Neural cell (in vitro differentiated cells): ENCODE measurements at regions not wholly inside any gene's neighbourhood (a gene's known extent, or its start where the extent isn't known, plus 50 kb on each side); places are given as distances from the start of the nearest gene placed in this dataset.

Experiments
- H2AFZ ChIP-seq: fragments of 200-600, 300-800 bp; sonication (generic), shearing (Covaris generic); 2 replicates; pipeline ENCODE4 v1.6.0; 2014; ENCODE audit warnings: low read depth, mild to moderate bottlenecking, antibody characterized with exemption, low read length, moderate library complexity
- H3F3A ChIP-seq: fragments of 200-600 bp; shearing (Covaris generic); 2 replicates; pipeline ENCODE4 v1.6.1; 2016; ENCODE audit warnings: mild to moderate bottlenecking, moderate library complexity, mixed read lengths, antibody characterized with exemption, low read length; ENCODE audit not compliant: insufficient read depth, poor library complexity, severe bottlenecking
- H3K27ac ChIP-seq: fragments of 200-600, 300-800 bp; sonication (generic), shearing (Covaris generic); 2 replicates; pipeline ENCODE4 v1.5.1; 2014; ENCODE audit warnings: mild to moderate bottlenecking, low read length, moderate library complexity
- H3K27me3 ChIP-seq: fragments of 300-800, 200-600 bp; sonication (generic), shearing (Covaris generic); 2 replicates; pipeline ENCODE4 v1.6.0; 2014; ENCODE audit warnings: mild to moderate bottlenecking, low read depth, low read length, moderate library complexity; ENCODE audit not compliant: insufficient read depth
- H3K36me3 ChIP-seq: fragments of 300-800, 200-600 bp; sonication (generic), shearing (Covaris generic); 2 replicates; pipeline ENCODE4 v1.5.1; 2014; ENCODE audit warnings: mild to moderate bottlenecking, antibody characterized with exemption, low read length, moderate library complexity; ENCODE audit not compliant: insufficient read depth
- H3K4me2 ChIP-seq: fragments of 300-800, 200-600 bp; sonication (generic), shearing (Covaris generic); 2 replicates; pipeline ENCODE4 v1.6.0; 2014; ENCODE audit warnings: mild to moderate bottlenecking, low read length
- H3K4me3 ChIP-seq: fragments of 300-800, 200-600 bp; sonication (generic), shearing (Covaris generic); 2 replicates; pipeline ENCODE4 v1.5.1; 2014; ENCODE audit warnings: mild to moderate bottlenecking, low read length, moderate library complexity
- H3K79me2 ChIP-seq: fragments of 200-600 bp; shearing (Covaris generic); replicated peaks from 2 replicates; pipeline ENCODE4 v1.6.0; 2014; ENCODE audit warnings: mild to moderate bottlenecking, low read length, moderate library complexity; ENCODE audit not compliant: insufficient read depth
- H3K9ac ChIP-seq: fragments of 300-800, 200-600 bp; sonication (generic), shearing (Covaris generic); 2 replicates; pipeline ENCODE4 v1.6.1; 2016; ENCODE audit warnings: mild to moderate bottlenecking, low read length, mixed read lengths
- H3K9me2 ChIP-seq: fragments of 200-600 bp; shearing (Covaris generic); 2 replicates; pipeline ENCODE4 v1.6.1; 2016; ENCODE audit warnings: mild to moderate bottlenecking, low read length, mixed read lengths; ENCODE audit not compliant: insufficient read depth
- H3K9me3 ChIP-seq: fragments of 200-600, 300-800 bp; sonication (generic), shearing (Covaris generic); 2 replicates; pipeline ENCODE4 v1.6.1; 2016; ENCODE audit warnings: mild to moderate bottlenecking, mixed run types, low read length, moderate library complexity, mixed read lengths
- H4K20me1 ChIP-seq: fragments of 200-600 bp; shearing (Covaris generic); 2 replicates; pipeline ENCODE4 v1.6.1; 2016; ENCODE audit warnings: mild to moderate bottlenecking, mixed run types; ENCODE audit not compliant: insufficient read depth
- EP300 ChIP-seq: fragments of 450-650 bp; conservative IDR thresholded peaks from 2 replicates; pipeline ENCODE4 v1.6.1; 2014; ENCODE audit warnings: antibody characterized with exemption, mild to moderate bottlenecking, moderate library complexity; ENCODE audit not compliant: poor library complexity, severe bottlenecking
- EZH2 ChIP-seq: fragments of 200-600, 300-800 bp; shearing (Covaris generic), sonication (generic); IDR thresholded peaks from 2 replicates; pipeline ENCODE4 v1.6.1; 2014; ENCODE audit warnings: antibody characterized with exemption, low read length, borderline replicate concordance, mild to moderate bottlenecking; ENCODE audit not compliant: insufficient read depth, poor library complexity, severe bottlenecking
- MXI1 ChIP-seq: fragments of 450-650 bp; conservative IDR thresholded peaks from 2 replicates; pipeline ENCODE4 v1.6.1; 2014; ENCODE audit warnings: antibody characterized with exemption, mild to moderate bottlenecking; ENCODE audit not compliant: poor library complexity, severe bottlenecking
- POLR2AphosphoS5 ChIP-seq: IDR thresholded peaks from 2 replicates; pipeline ENCODE4 v1.6.1; 2012
- RAD21 ChIP-seq: fragments of 450-650 bp; conservative IDR thresholded peaks from 2 replicates; pipeline ENCODE4 v1.6.1; 2014; ENCODE audit warnings: antibody characterized with exemption, mild to moderate bottlenecking, moderate library complexity
- REST ChIP-seq: IDR thresholded peaks from 2 replicates; pipeline ENCODE4 v1.6.1; 2012; ENCODE audit warnings: borderline replicate concordance
- SMC3 ChIP-seq: fragments of 450-650 bp; conservative IDR thresholded peaks from 2 replicates; pipeline ENCODE4 v1.6.1; 2014; ENCODE audit warnings: antibody characterized with exemption, mild to moderate bottlenecking, moderate library complexity; ENCODE audit not compliant: poor library complexity
- TAF1 ChIP-seq: IDR thresholded peaks from 2 replicates; pipeline ENCODE4 v1.6.1; 2012; ENCODE audit warnings: low read depth
- TF ChIP-seq, protein P1 (sequence below): fragments of 450-650 bp; IDR thresholded peaks from 2 replicates; pipeline ENCODE4 v1.5.1; 2014; ENCODE audit warnings: antibody characterized with exemption, mild to moderate bottlenecking, moderate library complexity; ENCODE audit not compliant: poor library complexity, severe bottlenecking

DNA sequence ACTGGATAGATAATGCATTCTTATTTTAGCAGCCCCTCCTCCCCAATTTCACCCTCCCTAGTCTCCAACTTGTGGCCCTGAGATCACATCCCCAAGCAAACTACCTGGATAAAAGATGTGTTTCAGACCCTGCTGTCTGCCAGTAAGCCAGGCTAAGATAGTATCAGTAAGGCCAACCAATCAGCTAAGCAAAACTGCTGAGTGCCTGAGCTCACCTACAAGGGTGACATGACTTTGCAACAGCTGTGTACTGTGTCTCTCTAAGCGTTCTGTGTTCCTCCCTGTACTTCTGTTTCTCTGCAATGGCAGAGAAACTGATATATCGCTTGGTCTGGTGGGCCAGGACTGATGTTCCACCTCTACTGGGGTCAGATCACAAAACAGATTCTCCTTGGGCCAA lies 224.9 kb downstream of the BTG1 start:
- Histone ChIP-seq H4K20me1 (no peaks in the 10 kb centered on the region), H3K79me2 (no peaks in the 10 kb centered on the region), H3F3A (no peaks in the 10 kb centered on the region), H3K36me3 (no peaks in the 10 kb centered on the region), H3K27me3 (no peaks in the 10 kb centered on the region), H3K9me2 (no peaks in the 10 kb centered on the region), H3K9ac (no peak overlapping the region), H3K4me2 (no peak overlapping the region), H2AFZ (no peak overlapping the region), H3K27ac (no peak overlapping the region), H3K9me3 (no peaks in the 10 kb centered on the region), H3K4me3 (no peak overlapping the region)
- TF ChIP-seq MXI1 (no peak), TAF1 (no peak), EP300 (no peak), SMC3 (no peak), REST (no peak), RAD21 (no peak), POLR2AphosphoS5 (no peak), EZH2 (no peak)
- TF ChIP-seq, protein P1, sequence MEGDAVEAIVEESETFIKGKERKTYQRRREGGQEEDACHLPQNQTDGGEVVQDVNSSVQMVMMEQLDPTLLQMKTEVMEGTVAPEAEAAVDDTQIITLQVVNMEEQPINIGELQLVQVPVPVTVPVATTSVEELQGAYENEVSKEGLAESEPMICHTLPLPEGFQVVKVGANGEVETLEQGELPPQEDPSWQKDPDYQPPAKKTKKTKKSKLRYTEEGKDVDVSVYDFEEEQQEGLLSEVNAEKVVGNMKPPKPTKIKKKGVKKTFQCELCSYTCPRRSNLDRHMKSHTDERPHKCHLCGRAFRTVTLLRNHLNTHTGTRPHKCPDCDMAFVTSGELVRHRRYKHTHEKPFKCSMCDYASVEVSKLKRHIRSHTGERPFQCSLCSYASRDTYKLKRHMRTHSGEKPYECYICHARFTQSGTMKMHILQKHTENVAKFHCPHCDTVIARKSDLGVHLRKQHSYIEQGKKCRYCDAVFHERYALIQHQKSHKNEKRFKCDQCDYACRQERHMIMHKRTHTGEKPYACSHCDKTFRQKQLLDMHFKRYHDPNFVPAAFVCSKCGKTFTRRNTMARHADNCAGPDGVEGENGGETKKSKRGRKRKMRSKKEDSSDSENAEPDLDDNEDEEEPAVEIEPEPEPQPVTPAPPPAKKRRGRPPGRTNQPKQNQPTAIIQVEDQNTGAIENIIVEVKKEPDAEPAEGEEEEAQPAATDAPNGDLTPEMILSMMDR, result no peak

- H3K9me3 ChIP-seq, result no peaks in the 10 kb centered on the region
- no peaks in the 10 kb centered on the region for H3K79me2 ChIP-seq
- no peak for TF ChIP-seq EZH2
- no peaks in the 10 kb centered on the region for H3F3A ChIP-seq
- H3K36me3 ChIP-seq, result no peaks in the 10 kb centered on the region
- H3K9ac ChIP-seq, result no peak overlapping the region
- no peak overlapping the region for H3K27ac ChIP-seq
- H3K4me3 ChIP-seq, result no peak overlapping the region
- H4K20me1 ChIP-seq, result no peaks in the 10 kb centered on the region
- no peak overlapping the region for H2AFZ ChIP-seq
- peaks cover under 1% of the 10 kb centered on the region for H3K27me3 ChIP-seq
- H3K9me2 ChIP-seq, result no peaks in the 10 kb centered on the region
- no peak overlapping the region for H3K4me2 ChIP-seq
Measured at GRCh38 chr12:91920276-91920675, 225.4 kb downstream of the BTG1 start.

DNA sequence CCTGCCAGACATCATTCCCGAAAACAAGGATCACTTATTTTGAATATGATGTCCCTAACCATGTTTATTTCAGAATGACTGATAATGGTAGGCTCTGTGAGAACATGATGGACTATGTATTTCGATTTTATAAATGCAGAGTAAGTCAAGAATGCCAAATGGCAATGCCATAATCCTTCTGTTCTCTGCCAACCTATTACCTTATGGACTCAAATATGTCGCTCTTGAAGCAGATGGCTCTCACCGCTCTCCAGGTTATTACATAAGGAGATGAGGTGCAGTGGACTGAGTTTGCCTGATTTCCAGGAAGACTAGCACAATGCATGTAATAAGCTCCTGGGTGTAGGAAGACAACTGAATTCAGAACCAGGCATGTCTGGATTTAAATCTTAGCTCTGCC lies 227.2 kb downstream of the BTG1 start:
- Histone ChIP-seq H3K9me2 (no peaks in the 10 kb centered on the region), H3K27ac (no peak overlapping the region), H3K4me2 (no peak overlapping the region), H3K9ac (no peak overlapping the region), H4K20me1 (no peaks in the 10 kb centered on the region), H2AFZ (no peak overlapping the region), H3K27me3 (peaks cover 3% of the 10 kb centered on the region), H3F3A (no peaks in the 10 kb centered on the region), H3K79me2 (no peaks in the 10 kb centered on the region), H3K9me3 (no peaks in the 10 kb centered on the region), H3K36me3 (no peaks in the 10 kb centered on the region), H3K4me3 (no peak overlapping the region)
- TF ChIP-seq POLR2AphosphoS5, result no peak
- no peak for TF ChIP-seq RAD21
- no peak for TF ChIP-seq REST
- no peak for TF ChIP-seq SMC3
